GM21786 (cell line): ENCODE measurements at regions not wholly inside any gene's neighbourhood (a gene's known extent, or its start where the extent isn't known, plus 50 kb on each side); places are given as distances from the start of the nearest gene placed in this dataset.
"Not testable (repeated sequence)": the region's sequence is repeated elsewhere in the genome, so short reads cannot be mapped to it uniquely, and the experiment has no call there.

ENCODE experiments used
- ATAC-seq: cut with Tn5 transposase; IDR thresholded peaks from one replicate; pipeline ENCODE4 v1.9.1; 2021; ENCODE audit not compliant: unreplicated experiment

DNA sequence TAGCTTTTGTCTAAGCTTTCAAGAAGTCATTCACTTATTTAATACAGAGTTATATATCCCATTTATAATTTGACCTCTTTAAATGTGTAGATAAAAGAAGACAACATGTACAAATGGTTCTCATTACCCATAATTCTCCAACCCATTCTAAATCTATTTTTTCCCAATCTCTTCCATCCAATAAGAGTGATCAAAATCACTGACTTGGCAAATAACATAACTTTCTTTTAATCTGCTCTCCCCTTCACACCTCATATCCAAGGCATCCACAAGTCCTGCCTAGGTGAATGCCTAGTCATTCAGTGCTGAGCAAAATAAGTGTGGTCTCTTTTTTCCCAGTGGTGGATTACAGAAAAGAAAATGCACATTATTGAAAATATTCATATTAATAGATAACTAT is 1231.1 kb downstream of the CDH11 start:
- no peak for ATAC-seq

DNA sequence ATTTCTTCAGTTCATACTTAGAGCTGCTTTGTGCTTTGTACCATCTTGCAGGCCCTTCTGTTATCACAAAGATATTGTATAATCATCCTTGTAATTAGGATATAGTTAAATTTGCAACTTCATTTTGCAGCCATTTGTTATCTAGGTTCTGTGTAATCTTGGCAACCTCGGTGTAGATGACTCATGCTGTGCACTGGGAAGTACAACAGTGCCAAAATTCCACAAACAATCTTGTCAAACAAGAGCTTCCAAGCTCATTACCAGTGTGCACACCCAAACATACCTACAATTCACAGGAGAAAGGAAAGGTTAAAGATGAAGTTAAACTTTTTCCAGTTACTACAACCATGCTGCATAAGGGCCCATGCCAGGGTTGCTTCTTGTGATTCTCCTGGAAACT is 1231.8 kb downstream of the CDH11 start:
- no peak for ATAC-seq

DNA sequence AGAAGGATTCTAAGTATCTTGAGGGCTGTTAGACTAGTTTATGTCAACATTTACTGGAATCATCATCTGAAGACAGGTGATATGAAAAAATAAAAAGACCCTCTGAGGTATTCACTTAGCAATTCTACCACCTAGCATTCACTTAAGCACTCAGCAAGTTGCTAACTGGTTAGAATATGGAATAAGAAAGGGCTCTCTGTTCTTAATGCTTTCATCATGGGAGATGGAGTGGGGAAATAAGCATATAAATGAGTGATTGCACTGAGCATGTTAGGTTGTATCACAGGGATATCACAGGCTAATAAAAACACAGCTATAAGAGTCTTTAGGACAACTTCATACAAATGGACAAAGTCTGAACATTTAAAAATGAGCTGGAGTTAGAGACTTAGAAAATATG is 1238.8 kb downstream of the CDH11 start:
- no peak for ATAC-seq

- ATAC-seq, result no peak
Measured at GRCh38 chr16:63882576-63882975, 1239.3 kb downstream of the CDH11 start.

DNA sequence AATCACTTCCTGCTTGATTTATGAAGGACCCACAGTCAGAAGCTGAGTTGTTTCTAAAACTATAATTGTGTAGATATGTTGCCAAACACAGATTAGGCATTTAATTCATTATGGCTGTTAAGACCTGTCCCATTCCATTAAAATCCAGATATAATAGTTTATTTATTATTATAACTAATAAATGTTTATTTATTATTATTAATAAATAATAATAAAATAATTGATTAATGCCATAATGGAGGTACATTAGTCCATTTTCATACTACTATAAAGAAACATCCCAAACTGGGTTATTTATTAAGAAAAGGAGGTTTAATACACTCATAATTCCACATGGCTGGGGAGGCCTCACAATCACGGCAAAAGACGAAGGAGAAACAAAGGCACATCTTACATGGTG is 1240.9 kb downstream of the CDH11 start:
- ATAC-seq, result no peak

- ATAC-seq, result no peak
Measured at GRCh38 chr16:63877401-63877800, 1244.5 kb downstream of the CDH11 start.

DNA sequence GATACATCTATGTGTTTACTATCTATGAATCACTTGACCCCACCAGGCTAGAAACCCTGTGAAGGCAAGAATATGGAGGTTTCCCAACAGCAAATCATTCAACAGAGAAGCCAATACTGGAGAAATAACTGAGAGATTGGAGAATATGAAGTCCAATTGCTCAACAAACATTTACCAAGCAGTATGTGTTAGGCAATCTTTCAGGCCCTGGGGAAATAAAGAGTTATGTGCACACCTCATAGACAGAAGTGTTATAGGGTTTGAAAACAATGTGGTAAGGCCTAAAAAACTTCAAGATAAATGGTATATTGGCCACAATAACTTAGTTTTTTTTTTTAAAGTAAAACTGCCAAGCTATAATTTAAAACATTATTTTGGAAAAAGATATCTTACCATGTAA is 1245.8 kb downstream of the CDH11 start:
- ATAC-seq, result no peak

- not testable (repeated sequence) for ATAC-seq
Measured at GRCh38 chr16:63860700-63861099, 1261.2 kb downstream of the CDH11 start.

- no peak for ATAC-seq
Measured at GRCh38 chr16:63856537-63856936, 1265.3 kb downstream of the CDH11 start.

DNA sequence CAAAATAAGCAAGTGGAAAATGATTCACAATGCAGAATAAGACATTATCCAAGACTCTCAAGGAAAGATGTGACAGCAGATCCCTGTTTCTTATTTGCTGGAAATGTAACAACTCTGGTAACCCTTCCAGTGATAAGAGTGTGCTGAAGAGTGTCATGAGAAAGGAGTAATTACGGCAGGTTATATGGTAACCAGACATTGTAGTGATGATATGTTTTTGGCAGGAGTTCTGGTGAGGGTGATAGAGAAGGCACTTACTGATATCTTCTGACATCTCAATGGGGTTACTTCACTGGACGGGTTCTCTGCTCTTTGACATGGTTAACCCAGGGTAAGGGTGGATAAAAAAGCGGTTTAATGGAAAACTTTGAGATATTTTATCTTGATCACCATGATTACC is 1270.9 kb downstream of the CDH11 start:
- ATAC-seq, result no peak

- ATAC-seq, result no peak
Measured at GRCh38 chr16:63841271-63841670, 1280.6 kb downstream of the CDH11 start.

- no peak for ATAC-seq
Measured at GRCh38 chr16:63830061-63830460, 1291.8 kb downstream of the CDH11 start.

GRCh38 chr16:63822818-63823217 is 1299.0 kb downstream of the CDH11 start:
- ATAC-seq, result no peak

GRCh38 chr16:63816276-63816675 is 1305.6 kb downstream of the CDH11 start:
- ATAC-seq, result no peak

- ATAC-seq, result no peak
Measured at GRCh38 chr16:63813862-63814261, 1308.0 kb downstream of the CDH11 start.

GRCh38 chr16:63808730-63809129 is 1313.1 kb downstream of the CDH11 start:
- no peak for ATAC-seq

DNA sequence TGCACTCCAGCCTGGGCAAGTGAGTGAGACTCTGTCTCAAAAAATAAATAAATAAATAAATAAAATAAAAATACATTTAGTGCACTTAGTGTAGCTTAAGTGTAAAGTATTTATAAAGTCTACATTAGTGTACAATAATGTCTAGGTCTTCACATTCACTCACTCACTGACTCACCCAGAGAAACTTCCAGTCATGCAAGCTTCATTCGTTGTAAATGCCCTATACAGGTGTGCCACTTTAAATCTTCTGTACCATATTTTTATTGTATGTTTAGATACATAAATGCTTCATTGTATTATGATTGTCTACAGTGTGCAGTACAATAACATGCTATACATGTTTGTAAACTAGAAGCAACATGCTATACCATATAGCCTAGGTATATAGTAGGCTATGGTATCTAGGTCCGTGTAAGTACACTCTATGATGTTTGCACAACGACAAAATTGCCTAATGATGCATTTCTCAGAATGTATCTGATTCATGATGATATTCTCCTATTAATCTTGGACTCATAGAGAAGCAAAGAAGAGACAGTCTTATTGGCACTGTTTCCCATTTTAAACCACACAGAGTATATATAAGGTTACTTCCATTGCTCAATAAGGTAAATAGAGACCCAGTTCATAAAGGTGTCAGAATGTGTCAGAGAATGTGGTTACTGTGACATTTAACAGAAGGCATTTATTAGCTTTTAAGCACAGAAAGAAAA is 1314.9 kb downstream of the CDH11 start:
- no peak for ATAC-seq

- ATAC-seq, result no peak
Measured at GRCh38 chr16:63804126-63804525, 1317.7 kb downstream of the CDH11 start.

DNA sequence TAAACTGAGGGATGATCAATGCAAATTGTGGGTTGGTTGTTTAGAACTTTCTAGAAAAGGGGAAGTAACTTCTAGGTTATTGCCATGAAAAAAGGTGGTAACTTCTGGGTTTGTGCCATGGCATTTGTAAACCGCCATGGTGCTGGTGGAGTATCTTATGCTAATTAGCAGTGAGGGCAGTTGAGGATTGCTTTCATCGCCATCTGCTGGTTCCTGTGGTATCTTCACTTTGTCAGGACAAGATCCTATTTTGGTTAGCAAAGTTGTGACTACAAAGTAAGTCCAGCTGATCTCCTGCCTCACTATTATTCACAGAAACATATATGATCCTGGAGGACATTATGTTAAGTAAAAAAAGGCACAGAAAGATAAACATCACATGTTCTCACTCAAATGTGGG is 1332.3 kb downstream of the CDH11 start:
- no peak for ATAC-seq

DNA sequence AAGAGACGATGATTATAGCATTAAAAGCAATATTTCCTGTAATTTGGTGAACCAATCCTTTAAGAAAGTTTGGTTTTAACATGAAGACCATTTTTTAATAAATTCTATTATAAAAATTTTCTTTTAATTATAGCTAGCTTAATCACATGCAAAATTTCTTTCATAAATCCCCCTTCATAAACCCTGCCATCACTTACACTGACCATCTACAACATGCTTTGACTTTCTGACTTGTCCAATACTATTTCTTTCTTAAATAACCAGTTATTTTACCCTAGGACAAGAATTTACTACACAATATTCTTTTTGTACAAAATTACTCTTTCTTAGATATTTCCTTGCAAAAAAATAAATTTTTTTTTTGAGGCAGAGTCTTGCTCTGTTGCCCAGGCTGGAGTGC is 1334.8 kb downstream of the CDH11 start:
- no peak for ATAC-seq

- ATAC-seq, result no peak
Measured at GRCh38 chr16:63785170-63785569, 1336.7 kb downstream of the CDH11 start.

GRCh38 chr16:63776437-63776836 is 1345.4 kb downstream of the CDH11 start:
- no peak for ATAC-seq

- no peak for ATAC-seq
Measured at GRCh38 chr16:63776034-63776433, 1345.8 kb downstream of the CDH11 start.
